ENCODE measurements at regions not wholly inside any gene's neighbourhood (a gene's known extent, or its start where the extent isn't known, plus 50 kb on each side); places are given as distances from the start of the nearest gene placed in this dataset.

- no peak for DNase-seq (ENCODE audit: extremely low spot score)
- POLR2A ChIA-PET = no interaction called here
- CTCF ChIA-PET = no interaction called here
- no peak for TF ChIP-seq CTCF (IDR thresholded peaks at IDR 0.05; ENCODE audit: control extremely low read depth, extremely low read depth, low read depth, missing control alignments)
These were observed 557.3 kb downstream of the FAM181B start for GRCh38 chr11:82176365-82176764.

- POLR2A ChIA-PET = no interaction called here
- DNase-seq (ENCODE audit: extremely low spot score) = no peak
- CTCF ChIA-PET = no interaction called here
- no peak for TF ChIP-seq CTCF (IDR thresholded peaks at IDR 0.05; ENCODE audit: control extremely low read depth, extremely low read depth, low read depth, missing control alignments)
These were observed 559.1 kb downstream of the FAM181B start for GRCh38 chr11:82174610-82175009.

- no peak for DNase-seq (ENCODE audit: extremely low spot score)
- ChIA-PET POLR2A (no interaction called here), CTCF (no interaction called here)
- no peak for TF ChIP-seq CTCF (IDR thresholded peaks at IDR 0.05; ENCODE audit: control extremely low read depth, extremely low read depth, low read depth, missing control alignments)
These were observed 586.9 kb downstream of the FAM181B start for GRCh38 chr11:82146789-82147188.

GRCh38 chr11:82118946-82119345, 614.7 kb downstream of the FAM181B start:
- POLR2A ChIA-PET = no interaction called here
- no peak for DNase-seq (ENCODE audit: extremely low spot score)

GRCh38 chr11:82117362-82117761, 616.3 kb downstream of the FAM181B start:
- CTCF ChIA-PET = interaction anchor here (1.0 kb wide), 1 partner anchor 33 kb away, joined by 3 read pairs; no protein-coding TSS in a partner anchor
- TF ChIP-seq CTCF (IDR thresholded peaks at IDR 0.05; ENCODE audit: control extremely low read depth, extremely low read depth, low read depth, missing control alignments) = no peak
- DNase-seq (ENCODE audit: extremely low spot score) = no peak
- POLR2A ChIA-PET = no interaction called here

More at GRCh38 chr11:82118946-82119345, 614.7 kb downstream of the FAM181B start:
- TF ChIP-seq CTCF (IDR thresholded peaks at IDR 0.05; ENCODE audit: control extremely low read depth, extremely low read depth, low read depth, missing control alignments) = no peak
- CTCF ChIA-PET = no interaction called here

GRCh38 chr11:82105331-82105998, 628.2 kb downstream of the FAM181B start:
- DNase-seq (ENCODE audit: extremely low spot score) = no peak
- ChIA-PET POLR2A (no interaction called here), CTCF (no interaction called here)
- TF ChIP-seq CTCF (IDR thresholded peaks at IDR 0.05; ENCODE audit: control extremely low read depth, extremely low read depth, low read depth, missing control alignments) = no peak
